ENCODE measurements at regions not wholly inside any gene's neighbourhood (a gene's known extent, or its start where the extent isn't known, plus 50 kb on each side); places are given as distances from the start of the nearest gene placed in this dataset.

- no peak for TF ChIP-seq CTCF (IDR thresholded peaks at IDR 0.05)
- TF ChIP-seq ZNF232 (CRISPR knock-in tag; IDR thresholded peaks at IDR 0.05): no peak
- no peak for TF ChIP-seq FOXJ3 (CRISPR knock-in tag; IDR thresholded peaks at IDR 0.05; ENCODE audit: borderline replicate concordance)
- TF ChIP-seq STAT6 (CRISPR knock-in tag; conservative IDR thresholded peaks at IDR 0.05; ENCODE audit: low read depth): no peak
- TF ChIP-seq FOXP1 (CRISPR knock-in tag; IDR thresholded peaks at IDR 0.05; ENCODE audit: borderline replicate concordance): no peak
- TF ChIP-seq NR1H2 (CRISPR knock-in tag; IDR thresholded peaks at IDR 0.05): no peak
- no peak for TF ChIP-seq TP53 (CRISPR knock-in tag; IDR thresholded peaks at IDR 0.05)
- TF ChIP-seq MAX (CRISPR knock-in tag; IDR thresholded peaks at IDR 0.05): no peak
- no peak for TF ChIP-seq NR2C2 (CRISPR knock-in tag; IDR thresholded peaks at IDR 0.05)
- no peak for TF ChIP-seq NFYB (CRISPR knock-in tag; conservative IDR thresholded peaks at IDR 0.05; ENCODE audit: low read depth)
- TF ChIP-seq FOXK1 (CRISPR knock-in tag; IDR thresholded peaks at IDR 0.05): no peak
Measured at GRCh38 chr7:130867581-130868136, 133.7 kb upstream of the KLF14 start.

Data from WTC11 (cell line).